T-helper 2 cell treated with Interferon-gamma antibody and Interleukin-4, amounts not matched to agents 100 ng/mL and 5 ng/mL, for 36 hours (primary cell): ENCODE measurements at regions not wholly inside any gene's neighbourhood (a gene's known extent, or its start where the extent isn't known, plus 50 kb on each side); places are given as distances from the start of the nearest gene placed in this dataset.
"Not testable (repeated sequence)": the region's sequence is repeated elsewhere in the genome, so short reads cannot be mapped to it uniquely, and the experiment has no call there.

Source experiments
- intact Hi-C: fragments of 100-400 bp; cut with micrococcal nuclease; formaldehyde crosslinking; loops from one replicate; pipeline ENCODE4 v1.15.1; 2023

GRCh38 chr12:53870117-53870516 lies 68.5 kb upstream of the HOXC13 start:
- intact Hi-C loops: no loop called here

GRCh38 chr12:53871367-53871766 lies 67.3 kb upstream of the HOXC13 start:
- intact Hi-C loops: no loop called here

GRCh38 chr12:53872367-53872766 lies 66.3 kb upstream of the HOXC13 start:
- intact Hi-C loops: no loop called here

GRCh38 chr12:53877961-53878360 lies 60.7 kb upstream of the HOXC13 start:
- intact Hi-C loops: not testable (repeated sequence)

- intact Hi-C loops: no loop called here
Observed at GRCh38 chr12:53887006-53887405, 51.6 kb upstream of the HOXC13 start.

- intact Hi-C loops: no loop called here
Observed at GRCh38 chr12:53887881-53888280, 50.8 kb upstream of the HOXC13 start.
